ENCODE measurements at regions not wholly inside any gene's neighbourhood (a gene's known extent, or its start where the extent isn't known, plus 50 kb on each side); places are given as distances from the start of the nearest gene placed in this dataset.
"Not testable (repeated sequence)": the region's sequence is repeated elsewhere in the genome, so short reads cannot be mapped to it uniquely, and the experiment has no call there.

DNA sequence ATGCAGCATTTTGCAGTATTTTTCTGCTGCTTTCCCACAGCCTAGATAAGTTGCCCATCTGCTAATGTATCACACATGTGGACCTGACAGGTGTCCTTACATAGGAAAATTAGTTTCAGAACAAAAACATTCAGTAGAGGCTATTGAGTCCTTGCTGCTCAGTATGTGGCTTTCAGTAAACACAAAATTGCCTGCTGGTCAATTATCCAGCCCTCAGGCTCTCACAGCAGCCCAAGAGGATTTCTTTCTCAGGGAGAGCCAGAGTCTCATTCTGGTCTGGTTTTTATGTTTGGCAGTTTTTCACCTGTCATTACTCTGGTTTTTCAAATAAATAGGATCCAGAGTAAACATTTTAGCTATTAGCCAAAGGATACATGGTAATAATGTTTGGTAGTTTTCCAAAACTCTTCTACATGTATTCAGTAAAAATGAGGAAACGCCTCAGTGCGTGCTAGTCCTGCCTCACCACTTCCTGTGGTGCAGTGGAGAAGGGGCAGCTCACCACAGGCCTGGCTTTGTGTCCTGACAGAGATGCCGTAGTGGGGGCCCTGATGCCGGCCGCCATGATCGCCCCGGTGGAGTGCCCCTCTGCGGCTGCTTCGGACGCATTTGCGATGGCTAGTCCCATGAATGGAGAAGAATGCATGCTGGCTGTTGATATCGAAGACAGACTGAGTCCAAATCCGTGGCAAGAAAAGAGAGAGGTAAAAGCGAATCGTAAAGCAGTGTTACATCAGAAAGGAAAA, 80.5 kb upstream of the FAN1 start:
- not testable (repeated sequence) for H4K20me1 ChIP-seq (ENCODE audit: insufficient read depth, low read length); H3K27ac Mint-ChIP-seq (ENCODE audit: unreplicated experiment); H3K27me3 Mint-ChIP-seq (ENCODE audit: low read depth, unreplicated experiment); H3K4me3 Mint-ChIP-seq (ENCODE audit: unreplicated experiment); FAIRE-seq; H3K9me3 Mint-ChIP-seq (ENCODE audit: unreplicated experiment); H3K79me2 ChIP-seq (ENCODE audit: insufficient read depth, low read length); H3K36me3 Mint-ChIP-seq (ENCODE audit: low read depth, unreplicated experiment); H3K36me3 ChIP-seq (ENCODE audit: insufficient read depth, low read length); H3K9me3 ChIP-seq (ENCODE audit: insufficient read depth, low read depth, low read length); H3K4me1 Mint-ChIP-seq (ENCODE audit: low read depth, unreplicated experiment); H3K27me3 ChIP-seq (ENCODE audit: insufficient read depth, low read length); H3K4me1 ChIP-seq (ENCODE audit: insufficient read depth, low read length)
- H3K4me3 ChIP-seq (ENCODE audit: insufficient read depth, low read depth, low read length) = peak overlapping the region; percentile 68
- H3K27ac ChIP-seq (ENCODE audit: low read depth, low read length) = peak overlapping the region; percentile 42
- H3K9ac ChIP-seq (ENCODE audit: low read length) = peak overlapping the region; percentile 83
- peak; percentile 3 for DNase-seq (ENCODE audit: low read depth)
- H3K4me2 ChIP-seq (ENCODE audit: low read length) = peak overlapping the region; percentile 74
- peak overlapping the region; percentile 72 for H2AFZ ChIP-seq (ENCODE audit: low read depth, low read length)

DNA sequence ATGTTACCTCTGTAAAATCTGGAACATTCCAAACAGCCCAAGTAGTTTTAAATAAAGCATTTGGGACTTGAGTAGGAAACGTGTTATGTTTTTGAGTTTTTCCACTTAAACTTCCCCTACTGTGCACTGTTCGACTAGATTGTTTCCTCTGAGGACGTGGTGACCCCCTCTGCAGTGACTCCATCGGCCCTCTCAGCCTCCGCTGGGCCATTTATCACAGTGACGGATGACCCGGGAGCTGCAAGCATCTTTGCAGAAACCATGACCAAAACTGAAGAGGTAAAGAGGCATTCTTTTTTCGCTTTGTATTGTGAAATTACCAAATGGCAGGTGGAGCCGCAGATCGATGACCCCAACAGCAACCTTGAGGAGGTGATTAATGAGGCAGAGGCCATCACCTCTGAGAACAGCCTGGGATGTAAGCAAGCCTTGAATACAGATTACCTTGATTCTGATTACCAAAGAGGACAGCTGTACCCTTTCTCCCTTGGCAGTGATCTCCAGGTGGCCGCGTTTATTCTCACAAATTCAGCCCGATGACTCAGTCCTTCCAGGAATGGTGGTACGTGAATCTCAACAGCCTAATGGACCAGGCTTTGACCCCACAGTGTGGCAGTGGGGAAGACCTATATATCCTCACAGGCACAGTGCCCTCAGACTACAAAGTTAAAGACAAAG, 79.1 kb upstream of the FAN1 start:
- Mint-ChIP-seq H3K4me1 (ENCODE audit: low read depth, unreplicated experiment) (no peaks in the 10 kb centered on the region), H3K27ac (ENCODE audit: unreplicated experiment) (no peak overlapping the region), H3K36me3 (ENCODE audit: low read depth, unreplicated experiment) (no peaks in the 10 kb centered on the region), H3K4me3 (ENCODE audit: unreplicated experiment) (no peak overlapping the region), H3K27me3 (ENCODE audit: low read depth, unreplicated experiment) (peaks cover 3% of the 10 kb centered on the region), H3K9me3 (ENCODE audit: unreplicated experiment) (no peaks in the 10 kb centered on the region)
- Histone ChIP-seq H3K27ac (ENCODE audit: low read depth, low read length) (no peak overlapping the region), H3K27me3 (ENCODE audit: insufficient read depth, low read length) (no peaks in the 10 kb centered on the region), H3K9me3 (ENCODE audit: insufficient read depth, low read depth, low read length) (no peaks in the 10 kb centered on the region), H3K9ac (ENCODE audit: low read length) (no peak overlapping the region), H3K4me1 (ENCODE audit: insufficient read depth, low read length) (no peaks in the 10 kb centered on the region), H3K36me3 (ENCODE audit: insufficient read depth, low read length) (no peaks in the 10 kb centered on the region), H3K4me3 (ENCODE audit: insufficient read depth, low read depth, low read length) (no peak overlapping the region), H3K4me2 (ENCODE audit: low read length) (peak overlapping the region; percentile 74), H3K79me2 (ENCODE audit: insufficient read depth, low read length) (no peaks in the 10 kb centered on the region), H4K20me1 (ENCODE audit: insufficient read depth, low read length) (no peaks in the 10 kb centered on the region), H2AFZ (ENCODE audit: low read depth, low read length) (no peak overlapping the region)
- DNase-seq (ENCODE audit: low read depth) (peak; percentile 4), FAIRE-seq (no peak)
- TF ChIP-seq EZH2 (IDR thresholded peaks at IDR 0.05; ENCODE audit: insufficient read depth, low read length) = no peak
- TF ChIP-seq, protein P1, sequence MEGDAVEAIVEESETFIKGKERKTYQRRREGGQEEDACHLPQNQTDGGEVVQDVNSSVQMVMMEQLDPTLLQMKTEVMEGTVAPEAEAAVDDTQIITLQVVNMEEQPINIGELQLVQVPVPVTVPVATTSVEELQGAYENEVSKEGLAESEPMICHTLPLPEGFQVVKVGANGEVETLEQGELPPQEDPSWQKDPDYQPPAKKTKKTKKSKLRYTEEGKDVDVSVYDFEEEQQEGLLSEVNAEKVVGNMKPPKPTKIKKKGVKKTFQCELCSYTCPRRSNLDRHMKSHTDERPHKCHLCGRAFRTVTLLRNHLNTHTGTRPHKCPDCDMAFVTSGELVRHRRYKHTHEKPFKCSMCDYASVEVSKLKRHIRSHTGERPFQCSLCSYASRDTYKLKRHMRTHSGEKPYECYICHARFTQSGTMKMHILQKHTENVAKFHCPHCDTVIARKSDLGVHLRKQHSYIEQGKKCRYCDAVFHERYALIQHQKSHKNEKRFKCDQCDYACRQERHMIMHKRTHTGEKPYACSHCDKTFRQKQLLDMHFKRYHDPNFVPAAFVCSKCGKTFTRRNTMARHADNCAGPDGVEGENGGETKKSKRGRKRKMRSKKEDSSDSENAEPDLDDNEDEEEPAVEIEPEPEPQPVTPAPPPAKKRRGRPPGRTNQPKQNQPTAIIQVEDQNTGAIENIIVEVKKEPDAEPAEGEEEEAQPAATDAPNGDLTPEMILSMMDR (IDR thresholded peaks at IDR 0.05; ENCODE audit: insufficient read depth, low read depth, low read length) = no peak

DNA sequence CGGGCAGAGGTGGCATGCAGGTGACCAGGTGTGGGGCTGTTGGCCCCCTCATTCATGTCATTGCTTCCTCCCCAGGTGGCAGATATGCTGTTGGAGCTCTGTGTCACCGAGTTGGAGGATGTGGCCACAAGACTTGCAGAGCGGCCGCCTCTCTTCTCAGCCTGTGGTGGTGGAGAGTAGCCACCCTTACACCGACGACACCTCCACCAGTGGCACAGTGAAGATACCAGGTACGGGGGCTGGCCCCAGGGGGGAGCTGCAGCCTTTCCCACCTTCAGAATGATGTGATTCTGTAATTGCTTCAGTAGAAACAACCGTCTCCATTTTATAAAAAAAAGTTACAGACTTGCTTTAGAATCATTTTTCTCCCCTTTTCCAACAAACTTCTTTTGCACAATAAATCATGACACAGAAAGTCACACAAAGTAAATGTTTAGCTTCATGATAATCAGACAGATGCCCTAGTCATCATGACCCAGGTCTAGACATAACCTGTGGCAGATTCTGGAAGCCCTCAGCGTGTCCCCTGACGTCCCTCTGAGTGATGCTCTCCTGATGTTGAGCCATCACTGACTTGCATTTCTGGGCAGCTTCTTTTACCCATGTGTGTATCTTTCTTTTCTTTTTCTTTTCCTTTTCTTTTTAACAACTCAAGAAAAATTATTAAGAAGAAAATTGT, 76.0 kb upstream of the FAN1 start:
- Histone ChIP-seq H3K4me3 (ENCODE audit: insufficient read depth, low read depth, low read length) (no peak overlapping the region), H3K36me3 (ENCODE audit: insufficient read depth, low read length) (no peaks in the 10 kb centered on the region), H3K4me1 (ENCODE audit: insufficient read depth, low read length) (no peaks in the 10 kb centered on the region), H3K4me2 (ENCODE audit: low read length) (no peak overlapping the region), H4K20me1 (ENCODE audit: insufficient read depth, low read length) (no peaks in the 10 kb centered on the region), H3K27ac (ENCODE audit: low read depth, low read length) (no peak overlapping the region), H3K9ac (ENCODE audit: low read length) (no peak overlapping the region), H2AFZ (ENCODE audit: low read depth, low read length) (no peak overlapping the region), H3K9me3 (ENCODE audit: insufficient read depth, low read depth, low read length) (no peaks in the 10 kb centered on the region), H3K27me3 (ENCODE audit: insufficient read depth, low read length) (no peaks in the 10 kb centered on the region), H3K79me2 (ENCODE audit: insufficient read depth, low read length) (peaks cover 4% of the 10 kb centered on the region)
- H3K4me1 Mint-ChIP-seq (ENCODE audit: low read depth, unreplicated experiment) = no peaks in the 10 kb centered on the region
- no peaks in the 10 kb centered on the region for H3K9me3 Mint-ChIP-seq (ENCODE audit: unreplicated experiment)
- H3K4me3 Mint-ChIP-seq (ENCODE audit: unreplicated experiment) = no peak overlapping the region
- H3K27me3 Mint-ChIP-seq (ENCODE audit: low read depth, unreplicated experiment) = no peaks in the 10 kb centered on the region
- TF ChIP-seq, protein P1 (IDR thresholded peaks at IDR 0.05; ENCODE audit: insufficient read depth, low read depth, low read length) = no peak
- no peak for TF ChIP-seq EZH2 (IDR thresholded peaks at IDR 0.05; ENCODE audit: insufficient read depth, low read length)
- no peak for DNase-seq (ENCODE audit: low read depth)
- no peak overlapping the region for H3K27ac Mint-ChIP-seq (ENCODE audit: unreplicated experiment)
- no peaks in the 10 kb centered on the region for H3K36me3 Mint-ChIP-seq (ENCODE audit: low read depth, unreplicated experiment)
- no peak for FAIRE-seq

DNA sequence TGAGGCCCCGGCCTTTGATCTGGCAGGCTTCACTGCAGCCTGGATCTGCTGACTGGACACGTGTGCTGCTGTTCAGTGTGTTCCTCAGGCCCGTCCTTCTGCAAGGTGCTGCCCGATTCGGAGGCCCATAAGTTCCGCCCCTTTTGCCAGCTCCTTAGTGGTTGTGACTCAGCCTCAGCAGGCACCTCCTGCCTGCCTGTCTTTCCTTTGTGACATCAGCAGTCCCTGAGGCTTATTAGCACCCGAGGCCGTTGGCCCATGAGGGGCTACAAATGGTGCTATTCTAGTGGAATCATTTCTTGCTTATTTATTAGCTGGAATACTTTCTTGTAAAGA, 75.4 kb upstream of the FAN1 start:
- not testable (repeated sequence) for H3K4me3 ChIP-seq (ENCODE audit: insufficient read depth, low read depth, low read length); H3K79me2 ChIP-seq (ENCODE audit: insufficient read depth, low read length)

More for the DNA sequence above, 75.4 kb upstream of the FAN1 start:
- not testable (repeated sequence) for FAIRE-seq; H3K36me3 ChIP-seq (ENCODE audit: insufficient read depth, low read length); H3K4me1 ChIP-seq (ENCODE audit: insufficient read depth, low read length); H3K9ac ChIP-seq (ENCODE audit: low read length); H3K27me3 Mint-ChIP-seq (ENCODE audit: low read depth, unreplicated experiment); H3K27me3 ChIP-seq (ENCODE audit: insufficient read depth, low read length); H3K9me3 ChIP-seq (ENCODE audit: insufficient read depth, low read depth, low read length); H4K20me1 ChIP-seq (ENCODE audit: insufficient read depth, low read length); H3K36me3 Mint-ChIP-seq (ENCODE audit: low read depth, unreplicated experiment); H3K27ac Mint-ChIP-seq (ENCODE audit: unreplicated experiment); H3K4me1 Mint-ChIP-seq (ENCODE audit: low read depth, unreplicated experiment); H3K9me3 Mint-ChIP-seq (ENCODE audit: unreplicated experiment); H3K4me3 Mint-ChIP-seq (ENCODE audit: unreplicated experiment)
- Histone ChIP-seq H3K27ac (ENCODE audit: low read depth, low read length) (peak overlapping the region; percentile 38), H3K4me2 (ENCODE audit: low read length) (peak overlapping the region; percentile 30), H2AFZ (ENCODE audit: low read depth, low read length) (peak overlapping the region; percentile 20)
- DNase-seq (ENCODE audit: low read depth) = peak; percentile 7
